ENCODE measurements at regions not wholly inside any gene's neighbourhood (a gene's known extent, or its start where the extent isn't known, plus 50 kb on each side); places are given as distances from the start of the nearest gene placed in this dataset.
"Not testable (repeated sequence)": the region's sequence is repeated elsewhere in the genome, so short reads cannot be mapped to it uniquely, and the experiment has no call there.

DNA sequence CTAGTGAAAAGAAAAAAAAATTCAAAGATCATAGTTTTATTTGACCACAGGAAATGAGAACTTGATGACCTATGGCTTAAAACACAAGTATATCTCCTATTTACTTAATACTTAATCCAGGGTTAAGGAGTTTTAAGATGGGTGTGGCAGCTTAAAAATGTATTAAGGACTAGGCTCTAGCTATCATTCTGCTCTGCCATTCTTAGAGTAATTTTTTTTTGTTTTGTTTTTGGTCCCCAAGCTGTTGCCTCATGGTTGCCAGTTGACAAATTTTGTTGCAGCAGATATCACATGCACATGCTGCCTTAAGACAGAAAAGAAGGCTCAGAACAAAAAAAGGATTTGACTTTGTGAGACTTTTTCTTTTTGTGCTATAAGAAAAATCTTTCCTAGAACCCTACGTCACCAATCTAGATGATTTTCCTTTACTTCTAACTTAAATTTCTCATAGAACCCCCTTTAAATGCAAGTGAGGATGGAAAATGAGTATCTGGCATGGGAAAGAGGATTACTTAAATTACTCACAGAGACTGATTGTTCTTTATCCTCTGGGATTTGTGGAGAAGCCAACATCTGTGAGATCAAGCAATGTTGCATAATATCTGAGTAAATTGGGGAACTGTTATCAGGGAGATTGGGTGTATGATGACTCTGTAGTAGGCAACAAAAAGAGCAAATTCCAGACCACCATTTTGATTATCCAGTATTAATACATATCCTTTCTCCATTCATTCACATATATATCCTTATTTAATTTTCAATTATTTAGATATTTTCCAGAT lies 364.7 kb upstream of the CD180 start:
- DNase-seq (ENCODE audit: low spot score) = no peak

DNA sequence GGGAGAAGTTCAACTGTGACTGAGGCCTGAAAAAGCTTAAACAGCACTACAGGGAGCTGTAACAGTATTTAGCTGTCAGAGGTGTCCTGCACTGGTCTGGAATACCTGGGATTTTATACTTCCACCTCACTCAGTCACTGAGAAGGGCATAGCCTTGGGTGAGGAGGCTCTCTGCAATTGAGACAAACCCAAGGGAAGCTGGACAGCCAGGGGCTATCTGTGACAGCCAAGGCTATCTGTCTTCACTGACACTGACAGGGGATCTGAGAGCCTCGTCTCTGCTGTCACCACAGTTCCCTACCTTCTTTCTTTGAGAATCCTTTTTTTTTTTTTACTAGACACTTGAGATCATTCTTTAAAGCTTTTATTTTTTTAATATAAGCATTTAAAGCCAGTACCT lies 356.2 kb upstream of the CD180 start:
- DNase-seq (ENCODE audit: low spot score) = no peak

DNA sequence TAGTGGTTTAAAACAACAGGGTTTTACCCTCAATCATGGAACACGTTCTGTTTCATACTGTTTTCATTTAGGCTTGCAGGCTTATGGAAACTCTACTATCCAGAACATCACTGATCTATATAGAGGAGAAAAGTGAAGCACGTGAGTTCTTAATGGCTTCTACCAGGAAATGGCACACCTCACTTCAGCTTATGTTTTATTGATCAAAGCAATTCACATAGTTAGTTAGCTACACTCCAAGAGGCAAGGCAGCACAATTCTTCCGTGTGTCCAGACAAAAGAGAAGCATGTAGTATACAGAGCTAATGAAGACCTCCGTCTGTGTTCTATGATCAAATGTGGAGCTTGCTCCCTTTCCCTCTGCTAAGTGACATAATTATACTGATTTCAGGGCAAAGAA lies 353.3 kb upstream of the CD180 start:
- no peak for DNase-seq (ENCODE audit: low spot score)

DNA sequence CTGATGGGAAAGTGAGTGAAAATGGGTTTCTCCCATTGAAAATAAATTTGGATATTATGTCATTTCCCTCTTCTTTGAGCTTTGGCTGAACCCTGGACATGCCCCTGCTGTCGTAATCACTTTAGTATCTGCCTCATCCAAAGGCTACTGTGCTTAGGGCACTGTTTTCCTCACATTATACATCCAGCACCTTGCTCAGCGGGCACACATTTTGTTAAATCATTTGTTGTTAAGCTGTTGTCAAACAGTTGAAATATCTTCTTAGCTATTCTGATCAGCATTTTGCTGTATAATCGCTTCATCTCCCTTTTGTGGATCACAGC lies 352.7 kb upstream of the CD180 start:
- no peak for DNase-seq (ENCODE audit: low spot score)

GRCh38 chr5:67548520-67549295 lies 352.1 kb upstream of the CD180 start:
- DNase-seq (ENCODE audit: low spot score) = no peak

DNA sequence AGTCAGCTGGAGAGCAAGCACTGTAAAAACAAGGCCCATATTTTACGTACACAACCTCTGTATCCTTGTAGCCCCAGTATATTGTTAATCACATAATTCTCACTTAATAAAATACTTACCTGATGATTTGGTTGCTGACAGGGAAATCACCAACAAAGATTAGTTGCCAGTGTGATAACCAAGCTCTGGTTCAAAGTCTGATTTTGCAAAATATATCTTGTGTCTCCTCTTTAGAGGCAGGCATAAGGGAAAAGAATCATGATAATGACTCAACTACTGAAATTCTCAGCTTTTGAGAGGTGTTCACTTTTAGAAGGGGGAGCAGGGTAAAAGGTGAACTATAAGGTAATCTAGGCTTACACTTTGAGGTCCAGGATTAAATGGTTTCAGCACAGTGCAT lies 351.1 kb upstream of the CD180 start:
- no peak for DNase-seq (ENCODE audit: low spot score)

GRCh38 chr5:67544942-67545341 lies 348.3 kb upstream of the CD180 start:
- not testable (repeated sequence) for DNase-seq (ENCODE audit: low spot score)

GRCh38 chr5:67543720-67544270 lies 347.2 kb upstream of the CD180 start:
- DNase-seq (ENCODE audit: low spot score) = no peak

- no peak for DNase-seq (ENCODE audit: low spot score)
These were observed 345.9 kb upstream of the CD180 start for GRCh38 chr5:67542479-67542878.

DNA sequence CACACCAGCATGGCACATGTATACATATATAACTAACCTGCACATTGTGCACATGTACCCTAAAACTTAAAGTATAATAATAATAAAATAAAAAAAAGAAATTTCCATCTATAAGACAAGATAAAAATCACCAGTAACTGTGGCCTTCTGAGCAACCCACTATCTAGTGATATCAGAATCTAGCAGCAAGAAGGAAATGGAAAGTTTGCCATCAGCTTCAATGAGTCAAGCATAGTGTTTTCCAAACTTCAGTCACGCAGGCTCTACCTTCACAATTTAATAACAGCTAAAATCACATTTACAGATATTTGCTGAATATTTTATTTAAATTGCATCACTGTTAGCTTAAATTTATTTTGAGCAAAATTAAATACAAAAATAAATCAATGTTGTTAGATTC lies 345.3 kb upstream of the CD180 start:
- no peak for DNase-seq (ENCODE audit: low spot score)

- DNase-seq (ENCODE audit: low spot score) = no peak
These were observed 342.4 kb upstream of the CD180 start for GRCh38 chr5:67538855-67539506.

DNA sequence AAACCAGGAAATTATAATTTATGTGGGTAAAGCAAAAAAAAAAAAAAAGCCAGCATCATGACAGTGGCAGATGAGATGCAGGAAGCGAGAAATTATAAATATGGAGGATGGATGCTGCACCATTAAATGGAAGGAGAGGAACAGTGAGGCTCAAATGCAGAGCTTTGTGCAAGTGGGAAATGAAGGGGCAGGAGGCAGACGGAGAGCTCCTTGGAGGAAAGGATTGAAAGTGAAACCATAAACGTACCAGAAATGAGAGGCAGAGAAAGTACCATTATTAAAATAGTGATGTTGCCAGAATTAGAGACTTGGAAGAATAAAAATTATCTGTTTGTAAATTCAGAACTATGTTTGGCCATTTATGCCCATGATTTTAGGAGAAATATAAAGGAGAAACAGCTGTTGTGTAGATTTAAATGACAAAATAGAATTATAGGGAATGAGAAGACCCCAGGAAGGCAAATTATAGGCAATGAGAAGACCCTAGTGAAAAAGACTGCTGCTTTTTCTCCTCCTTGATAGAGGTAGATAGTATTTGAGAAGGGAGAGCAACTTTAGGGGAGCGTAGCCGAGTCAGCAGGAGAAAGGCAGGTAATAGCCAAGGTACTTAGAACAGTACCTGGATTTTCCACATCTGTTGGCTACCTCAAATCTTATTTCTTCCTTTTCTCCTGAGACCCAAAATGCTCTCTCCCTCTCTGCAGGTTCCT lies 341.0 kb upstream of the CD180 start:
- DNase-seq (ENCODE audit: low spot score) = peak; percentile 34

GRCh38 chr5:67536866-67537265 lies 340.3 kb upstream of the CD180 start:
- no peak for DNase-seq (ENCODE audit: low spot score)

DNA sequence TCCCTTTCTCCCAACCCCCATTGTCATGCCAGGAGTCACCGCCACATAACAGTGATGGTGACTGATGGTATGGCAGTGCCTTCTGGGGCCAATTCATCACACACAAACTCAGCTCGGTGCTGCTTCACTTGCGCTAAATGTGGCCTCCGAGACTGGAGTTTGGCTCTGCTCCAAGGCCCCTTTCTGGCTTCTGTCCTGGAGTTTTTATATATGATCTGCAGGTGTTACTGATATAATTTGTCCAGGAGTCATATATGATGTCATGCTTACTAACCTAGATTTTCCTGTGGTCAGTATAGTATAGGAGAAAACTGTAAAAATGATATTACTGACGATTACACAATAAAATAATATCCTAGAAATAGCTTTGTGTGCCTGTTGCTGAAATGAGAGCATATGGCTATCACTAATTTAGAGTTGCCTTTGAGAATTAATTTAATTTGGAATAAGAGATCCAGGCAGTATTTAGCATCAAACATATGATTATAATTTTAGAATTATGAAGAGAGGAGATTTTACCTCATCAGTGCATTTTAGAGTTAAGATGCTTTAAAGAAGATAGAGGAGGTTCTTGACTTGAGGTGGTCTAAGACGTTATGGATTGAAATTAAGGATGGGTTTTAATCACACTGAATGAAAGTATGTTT lies 334.1 kb upstream of the CD180 start:
- no peak for DNase-seq (ENCODE audit: low spot score)

- no peak for DNase-seq (ENCODE audit: low spot score)
These were observed 332.4 kb upstream of the CD180 start for GRCh38 chr5:67528953-67529352.

DNA sequence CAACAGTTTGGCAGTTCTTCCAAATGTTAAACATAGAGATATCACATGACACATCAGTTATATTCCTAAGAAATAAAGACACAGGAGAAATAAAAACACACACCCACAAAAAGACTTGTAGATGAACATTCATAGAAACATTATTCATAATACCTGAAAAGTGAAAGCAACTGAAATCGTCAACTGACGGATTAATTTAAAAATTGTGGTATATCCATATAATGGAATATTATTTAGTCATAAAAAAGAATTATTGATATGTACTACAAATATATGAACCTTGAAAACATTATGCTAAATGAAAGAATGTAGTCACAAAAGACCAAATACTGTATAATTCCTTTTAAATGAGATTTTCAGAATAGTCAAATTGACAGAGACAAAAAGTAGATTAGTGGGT lies 330.2 kb upstream of the CD180 start:
- DNase-seq (ENCODE audit: low spot score) = no peak

DNA sequence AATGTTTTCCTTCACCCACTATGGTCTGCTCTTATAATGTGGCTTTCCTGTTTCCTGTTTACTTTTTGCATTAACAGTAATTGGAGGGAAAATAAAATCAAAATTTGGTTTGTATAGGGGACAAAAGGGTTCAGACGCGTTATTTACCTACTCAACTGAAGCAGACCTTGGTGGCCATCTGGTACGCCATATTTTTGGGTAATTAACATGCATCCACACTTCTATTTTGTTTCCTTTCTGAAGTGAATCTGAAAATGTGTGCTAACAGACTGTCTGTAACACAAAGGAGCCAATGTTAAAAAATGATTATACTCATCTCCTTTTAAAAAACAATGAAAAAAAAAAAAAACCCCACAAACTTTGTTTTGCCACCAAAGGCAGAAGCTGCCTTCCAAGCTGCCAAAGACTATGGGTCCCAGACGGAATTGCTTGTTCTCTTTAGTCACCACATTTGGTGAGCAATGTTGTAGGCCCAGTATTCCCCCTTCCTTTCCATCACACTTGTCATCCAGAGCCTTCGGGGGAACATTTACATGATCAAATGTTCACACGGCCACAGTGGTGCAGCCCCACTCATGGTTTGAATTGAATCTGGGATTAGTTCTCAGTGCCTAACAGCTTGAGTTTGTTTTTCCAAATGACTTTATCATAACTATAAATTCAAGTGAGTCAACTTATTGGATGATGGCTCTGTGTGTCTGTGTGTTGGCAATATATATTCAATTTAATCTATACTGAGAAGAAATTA lies 323.7 kb upstream of the CD180 start:
- no peak for DNase-seq (ENCODE audit: low spot score)

- no peak for DNase-seq (ENCODE audit: low spot score)
These were observed 321.6 kb upstream of the CD180 start for GRCh38 chr5:67518227-67518626.

DNA sequence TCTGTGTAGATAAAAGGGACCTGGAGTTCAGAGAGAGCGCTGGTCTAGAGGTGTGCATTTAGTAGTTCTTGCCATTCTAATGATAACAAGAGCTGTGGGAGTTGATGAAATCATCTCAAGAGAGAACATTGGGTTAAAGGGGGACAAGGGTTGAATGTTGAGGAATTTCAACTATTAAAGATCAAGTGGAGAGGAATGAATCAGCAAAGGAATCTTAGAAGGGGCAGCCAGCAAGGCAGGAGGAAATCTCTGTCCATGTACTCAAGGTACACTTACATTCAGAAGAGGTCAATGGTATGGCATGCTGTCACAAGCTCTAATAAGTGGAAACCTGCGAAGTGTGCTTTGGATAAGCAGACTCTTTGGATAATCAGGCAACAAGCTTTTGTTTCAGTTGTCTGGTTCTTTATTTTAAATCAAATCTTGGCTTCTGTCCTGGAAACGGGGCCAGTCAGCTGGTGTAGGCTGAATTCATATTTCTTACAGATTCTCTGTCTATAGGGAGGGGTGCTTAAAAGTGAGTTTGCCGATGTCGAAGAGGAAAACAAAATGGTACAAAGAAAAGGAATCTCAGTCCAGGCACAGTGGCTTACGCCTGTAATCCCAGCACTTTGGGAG lies 320.5 kb upstream of the CD180 start:
- no peak for DNase-seq (ENCODE audit: low spot score)

DNA sequence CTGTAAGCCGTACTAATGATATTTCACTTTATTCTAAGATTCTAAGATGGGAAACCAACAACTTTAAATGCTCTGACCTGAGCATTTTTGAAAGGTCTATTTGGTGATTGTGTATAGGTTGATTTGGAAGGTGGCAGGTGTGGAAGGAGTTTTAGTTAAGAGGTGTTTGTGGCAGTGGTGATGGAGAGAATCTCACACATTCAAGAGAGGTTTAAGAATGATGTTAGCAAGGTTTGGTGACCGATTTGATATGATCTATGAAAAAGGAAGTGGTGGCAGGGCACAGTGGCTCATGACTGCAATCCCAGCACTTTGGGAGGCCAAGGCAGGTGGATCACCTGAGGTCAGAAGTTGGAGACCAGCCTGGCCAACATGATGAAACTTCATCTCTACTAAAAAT lies 319.2 kb upstream of the CD180 start:
- no peak for DNase-seq (ENCODE audit: low spot score)
